H1 (cell line): ENCODE measurements at regions not wholly inside any gene's neighbourhood (a gene's known extent, or its start where the extent isn't known, plus 50 kb on each side); places are given as distances from the start of the nearest gene placed in this dataset.

Source experiments
- ATF2 ChIP-seq: IDR thresholded peaks from 2 replicates; pipeline ENCODE4 v1.6.1; 2012; ENCODE audit warnings: low read length, inconsistent platforms
- BACH1 ChIP-seq: IDR thresholded peaks from 2 replicates; pipeline ENCODE4 v1.6.1; 2012; ENCODE audit warnings: low read length, improper control_type of control experiment
- BCL11A ChIP-seq, 2 experiments: IDR thresholded peaks; one replicate each; pipeline ENCODE4 v1.6.1; 2011; ENCODE audit warnings: low read depth in 2 of 2, low read length in 2 of 2, mild to moderate bottlenecking in 2 of 2
- CTCF ChIP-seq, 3 experiments: IDR thresholded peaks; 1 replicate in 2 of 3; 2 replicates in 1 of 3; pipeline versions ENCODE4 v1.5.1 to v1.6.1; 2011; ENCODE audit warnings: low read length in 3 of 3, mild to moderate bottlenecking in 3 of 3, inconsistent platforms in 2 of 3, low read depth in 1 of 3, moderate library complexity in 1 of 3; ENCODE audit not compliant: insufficient read depth in 1 of 3; ENCODE audit errors: control extremely low read depth in 1 of 3
- EP300 ChIP-seq, 2 experiments: IDR thresholded peaks; 1 replicate in 1 of 2; 2 replicates in 1 of 2; pipeline ENCODE4 v1.6.1; 2011 to 2012; ENCODE audit warnings: low read depth in 2 of 2, low read length in 2 of 2, mild to moderate bottlenecking in 2 of 2, borderline replicate concordance in 1 of 2, inconsistent platforms in 1 of 2, moderate library complexity in 1 of 2
- EZH2 ChIP-seq: fragments of 200-600 bp; sonication (generic); IDR thresholded peaks from 2 replicates; pipeline ENCODE4 v1.7.1; 2012; ENCODE audit warnings: low read depth, mild to moderate bottlenecking, moderate library complexity, low read length, inconsistent platforms; ENCODE audit not compliant: severe bottlenecking
- GABPA ChIP-seq: IDR thresholded peaks from 2 replicates; pipeline ENCODE4 v1.6.1; 2011; ENCODE audit warnings: mild to moderate bottlenecking, low read length, moderate library complexity, borderline replicate concordance; ENCODE audit not compliant: insufficient read depth
- JUN ChIP-seq: IDR thresholded peaks from 2 replicates; pipeline ENCODE4 v1.6.1; 2011; ENCODE audit warnings: low read depth, mild to moderate bottlenecking, improper control_type of control experiment, low read length
- KDM1A ChIP-seq: fragments of 200-600, 300-600 bp; sonication (generic); IDR thresholded peaks from 2 replicates; pipeline ENCODE4 v1.7.1; 2016; ENCODE audit warnings: mild to moderate bottlenecking, low read length, borderline replicate concordance
- MAX ChIP-seq: IDR thresholded peaks from 2 replicates; pipeline ENCODE4 v1.6.1; 2012; ENCODE audit warnings: inconsistent platforms
- POLR2A ChIP-seq, 2 experiments: IDR thresholded peaks; 1 replicate in 1 of 2; 2 replicates in 1 of 2; pipeline ENCODE4 v1.6.1; 2011; ENCODE audit warnings: low read depth in 2 of 2, low read length in 2 of 2, mild to moderate bottlenecking in 2 of 2; ENCODE audit errors: control extremely low read depth in 1 of 2
- SIN3A ChIP-seq, 2 experiments: IDR thresholded peaks in 1 of 2; conservative IDR thresholded peaks in 1 of 2; 2 replicates each; pipeline ENCODE4 v1.6.1; 2011 to 2012; ENCODE audit warnings: low read length in 2 of 2, improper control_type of control experiment in 1 of 2, low read depth in 1 of 2, mild to moderate bottlenecking in 1 of 2
- SUZ12 ChIP-seq: fragments of 200-600 bp; sonication (generic); IDR thresholded peaks from 2 replicates; pipeline ENCODE4 v1.6.1; 2012; ENCODE audit warnings: mild to moderate bottlenecking, inconsistent platforms, low read length, moderate library complexity, mixed read lengths
- TF ChIP-seq, protein P1 (sequence below): IDR thresholded peaks from 2 replicates; pipeline ENCODE4 v1.6.1; 2011; ENCODE audit warnings: low read length, improper control_type of control experiment

- no peak for TF ChIP-seq BACH1
- TF ChIP-seq EZH2: no peak
- TF ChIP-seq SUZ12: no peak
- TF ChIP-seq CTCF (IDR thresholded peaks at IDR 0.05; ENCODE audit: control extremely low read depth in 1 of 3, insufficient read depth in 1 of 3, low read depth in 1 of 3, low read length in 3 of 3): no peak
- no peak for TF ChIP-seq POLR2A (IDR thresholded peaks at IDR 0.05; ENCODE audit: control extremely low read depth in 1 of 2, low read depth in 2 of 2, low read length in 2 of 2)
- no peak for TF ChIP-seq MAX
- no peak for TF ChIP-seq EP300 (IDR thresholded peaks at IDR 0.05; ENCODE audit: borderline replicate concordance in 1 of 2, low read depth in 2 of 2, low read length in 2 of 2)
- TF ChIP-seq GABPA: no peak
- TF ChIP-seq KDM1A: no peak
- no peak for TF ChIP-seq JUN
- no peak for TF ChIP-seq BCL11A (IDR thresholded peaks at IDR 0.05; ENCODE audit: low read depth in 2 of 2, low read length in 2 of 2)
- TF ChIP-seq, protein P1, sequence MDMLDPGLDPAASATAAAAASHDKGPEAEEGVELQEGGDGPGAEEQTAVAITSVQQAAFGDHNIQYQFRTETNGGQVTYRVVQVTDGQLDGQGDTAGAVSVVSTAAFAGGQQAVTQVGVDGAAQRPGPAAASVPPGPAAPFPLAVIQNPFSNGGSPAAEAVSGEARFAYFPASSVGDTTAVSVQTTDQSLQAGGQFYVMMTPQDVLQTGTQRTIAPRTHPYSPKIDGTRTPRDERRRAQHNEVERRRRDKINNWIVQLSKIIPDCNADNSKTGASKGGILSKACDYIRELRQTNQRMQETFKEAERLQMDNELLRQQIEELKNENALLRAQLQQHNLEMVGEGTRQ: no peak
- no peak for TF ChIP-seq SIN3A (conservative IDR thresholded peaks at IDR 0.05 in 1 of 2, IDR thresholded peaks at IDR 0.05 in 1 of 2; ENCODE audit: low read depth in 1 of 2, low read length in 2 of 2)
- TF ChIP-seq ATF2: no peak
Observed at GRCh38 chr7:131893631-131894340, 337.4 kb upstream of the PODXL start.
